ENCODE measurements at regions not wholly inside any gene's neighbourhood (a gene's known extent, or its start where the extent isn't known, plus 50 kb on each side); places are given as distances from the start of the nearest gene placed in this dataset.

DNA sequence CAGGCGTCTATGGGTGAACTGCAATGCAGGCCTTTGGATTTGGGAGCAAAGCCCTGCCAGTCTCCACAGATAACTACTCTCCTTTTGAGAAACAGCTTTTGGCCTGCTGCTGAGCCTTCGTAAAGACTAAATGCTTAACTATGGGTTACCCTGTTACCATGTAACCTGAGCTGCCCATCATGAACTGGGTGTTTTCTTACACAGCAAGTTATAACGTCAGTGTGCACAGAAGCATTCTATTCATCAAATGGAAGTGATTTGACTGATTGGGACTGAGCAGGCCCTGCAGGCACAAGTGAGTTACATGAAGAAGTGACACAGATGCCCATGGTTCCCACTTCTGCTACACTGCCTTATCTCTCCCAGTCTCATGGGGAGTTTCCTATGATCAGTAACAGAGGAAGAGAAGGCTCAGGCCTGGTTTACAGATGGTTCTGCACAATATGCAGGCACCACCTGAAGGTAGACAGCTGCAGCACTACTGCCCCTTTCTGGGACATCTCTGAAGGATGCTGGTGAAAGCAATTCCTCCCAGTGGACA is 319.1 kb downstream of the CD83 start:
- Mint-ChIP-seq H3K27me3 (ENCODE audit: unreplicated experiment) (peaks cover 16% of the 10 kb centered on the region), H3K4me1 (ENCODE audit: unreplicated experiment) (peaks cover 1% of the 10 kb centered on the region), H3K36me3 (ENCODE audit: unreplicated experiment) (no peaks in the 10 kb centered on the region), H3K9me3 (ENCODE audit: unreplicated experiment) (no peaks in the 10 kb centered on the region), H3K4me3 (ENCODE audit: unreplicated experiment) (no peak overlapping the region), H3K27ac (ENCODE audit: unreplicated experiment) (no peak overlapping the region)
- no peak for DNase-seq (ENCODE audit: extremely low spot score, unreplicated experiment)
- TF ChIP-seq, protein P1, sequence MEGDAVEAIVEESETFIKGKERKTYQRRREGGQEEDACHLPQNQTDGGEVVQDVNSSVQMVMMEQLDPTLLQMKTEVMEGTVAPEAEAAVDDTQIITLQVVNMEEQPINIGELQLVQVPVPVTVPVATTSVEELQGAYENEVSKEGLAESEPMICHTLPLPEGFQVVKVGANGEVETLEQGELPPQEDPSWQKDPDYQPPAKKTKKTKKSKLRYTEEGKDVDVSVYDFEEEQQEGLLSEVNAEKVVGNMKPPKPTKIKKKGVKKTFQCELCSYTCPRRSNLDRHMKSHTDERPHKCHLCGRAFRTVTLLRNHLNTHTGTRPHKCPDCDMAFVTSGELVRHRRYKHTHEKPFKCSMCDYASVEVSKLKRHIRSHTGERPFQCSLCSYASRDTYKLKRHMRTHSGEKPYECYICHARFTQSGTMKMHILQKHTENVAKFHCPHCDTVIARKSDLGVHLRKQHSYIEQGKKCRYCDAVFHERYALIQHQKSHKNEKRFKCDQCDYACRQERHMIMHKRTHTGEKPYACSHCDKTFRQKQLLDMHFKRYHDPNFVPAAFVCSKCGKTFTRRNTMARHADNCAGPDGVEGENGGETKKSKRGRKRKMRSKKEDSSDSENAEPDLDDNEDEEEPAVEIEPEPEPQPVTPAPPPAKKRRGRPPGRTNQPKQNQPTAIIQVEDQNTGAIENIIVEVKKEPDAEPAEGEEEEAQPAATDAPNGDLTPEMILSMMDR (IDR thresholded peaks at IDR 0.05): no peak

DNA sequence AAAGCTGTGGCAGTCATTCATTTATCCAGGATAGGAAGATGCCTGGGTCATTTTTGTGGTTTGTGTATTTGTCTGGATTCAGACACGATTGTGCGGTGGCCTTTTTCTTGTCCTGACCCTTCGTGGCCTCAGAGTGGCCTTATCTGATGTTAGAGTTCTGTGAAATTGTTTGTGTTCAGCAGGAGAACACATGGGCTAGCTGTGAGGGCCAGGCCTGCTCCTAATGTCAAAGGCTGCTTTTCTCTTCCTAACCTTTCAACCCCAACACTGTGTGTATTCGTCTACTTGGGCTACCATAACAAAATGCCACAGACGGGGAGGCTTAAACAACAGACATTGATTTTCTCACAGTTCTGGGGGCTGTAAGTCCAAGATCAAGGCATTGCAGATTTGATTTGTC is 321.8 kb downstream of the CD83 start:
- Mint-ChIP-seq H3K9me3 (ENCODE audit: unreplicated experiment) (no peaks in the 10 kb centered on the region), H3K4me1 (ENCODE audit: unreplicated experiment) (peaks cover 1% of the 10 kb centered on the region), H3K4me3 (ENCODE audit: unreplicated experiment) (no peak overlapping the region), H3K27me3 (ENCODE audit: unreplicated experiment) (peaks cover 8% of the 10 kb centered on the region), H3K27ac (ENCODE audit: unreplicated experiment) (no peak overlapping the region), H3K36me3 (ENCODE audit: unreplicated experiment) (no peaks in the 10 kb centered on the region)
- no peak for DNase-seq (ENCODE audit: extremely low spot score, unreplicated experiment)
- TF ChIP-seq, protein P1 (IDR thresholded peaks at IDR 0.05): no peak

DNA sequence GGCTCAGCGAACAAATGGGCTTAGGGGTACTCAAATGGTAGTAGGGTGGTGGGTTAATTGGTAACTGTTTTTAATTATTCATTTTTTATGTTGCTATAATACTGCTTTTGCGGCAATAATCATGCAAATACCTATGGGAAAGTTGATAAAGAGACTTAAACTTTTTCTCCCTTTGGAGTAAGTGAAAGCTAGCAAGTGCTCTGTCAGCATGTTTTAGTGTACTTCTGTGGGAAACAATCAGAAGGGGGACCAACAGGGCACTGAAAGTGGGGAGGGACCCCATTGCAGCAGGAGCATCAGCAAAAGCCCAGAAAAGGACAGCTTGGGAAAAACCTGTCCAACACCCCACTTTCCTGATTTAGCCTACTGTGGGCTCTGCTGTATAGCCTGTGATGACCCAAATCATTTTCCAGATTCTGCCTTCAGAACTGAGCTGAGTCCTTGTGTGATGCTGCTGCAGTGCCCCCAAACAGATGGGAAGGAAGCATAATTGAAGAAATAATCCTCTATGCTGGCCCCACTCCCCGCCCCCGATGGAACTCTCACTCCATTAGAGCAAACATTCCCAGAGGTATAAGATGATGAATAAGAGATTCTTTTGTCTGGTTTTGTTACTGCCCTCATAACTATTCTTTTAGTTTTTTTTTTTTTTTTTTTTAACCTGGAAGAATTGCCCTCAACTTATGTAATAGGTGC is 322.8 kb downstream of the CD83 start:
- TF ChIP-seq, protein P1 (IDR thresholded peaks at IDR 0.05): no peak
- no peak overlapping the region for H3K4me3 Mint-ChIP-seq (ENCODE audit: unreplicated experiment)
- H3K9me3 Mint-ChIP-seq (ENCODE audit: unreplicated experiment): no peaks in the 10 kb centered on the region
- H3K27ac Mint-ChIP-seq (ENCODE audit: unreplicated experiment): no peak overlapping the region
- peaks cover 8% of the 10 kb centered on the region for H3K27me3 Mint-ChIP-seq (ENCODE audit: unreplicated experiment)
- DNase-seq (ENCODE audit: extremely low spot score, unreplicated experiment): no peak
- H3K4me1 Mint-ChIP-seq (ENCODE audit: unreplicated experiment): peaks cover 1% of the 10 kb centered on the region
- no peaks in the 10 kb centered on the region for H3K36me3 Mint-ChIP-seq (ENCODE audit: unreplicated experiment)

DNA sequence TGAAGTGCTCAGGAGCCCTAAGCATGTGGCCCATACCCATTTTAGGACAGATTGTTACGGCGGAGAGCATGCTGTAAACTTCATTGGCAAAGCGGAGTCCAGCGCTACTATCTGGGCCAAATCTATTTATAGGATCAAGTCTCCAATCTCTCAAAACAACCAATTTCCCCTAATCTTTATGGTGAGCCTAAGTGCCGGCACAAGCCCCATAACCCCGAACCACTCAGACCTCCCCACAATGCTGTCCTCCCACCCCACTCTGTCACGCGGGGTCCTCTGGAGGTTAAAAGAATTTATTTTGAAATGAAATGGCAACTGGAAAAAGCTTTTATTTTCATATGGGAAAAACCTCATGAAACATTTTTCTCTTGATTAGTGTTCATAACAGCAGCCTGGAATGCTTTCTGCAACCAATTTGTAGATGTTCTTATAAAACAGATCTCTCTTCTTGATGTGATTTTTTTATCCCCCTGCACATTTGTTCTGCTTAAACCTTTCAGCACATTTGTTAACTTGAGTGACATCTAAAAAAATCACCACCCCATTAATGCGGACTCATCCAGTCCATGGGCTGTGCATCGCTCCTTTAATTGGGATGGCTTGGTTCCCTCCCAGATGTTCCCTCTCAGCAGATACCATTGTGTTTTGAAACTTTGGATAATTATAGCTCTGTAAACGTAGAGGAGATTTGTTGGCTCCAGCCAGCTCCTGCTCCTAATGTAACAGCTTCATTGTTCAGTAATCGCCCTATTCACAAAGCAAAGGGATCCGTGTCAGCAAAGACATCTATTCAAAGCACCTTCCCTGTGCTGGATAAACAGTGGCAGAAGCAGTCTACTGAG is 323.6 kb downstream of the CD83 start:
- TF ChIP-seq, protein P1 (IDR thresholded peaks at IDR 0.05): no peak
- DNase-seq (ENCODE audit: extremely low spot score, unreplicated experiment): no peak
- Mint-ChIP-seq H3K9me3 (ENCODE audit: unreplicated experiment) (no peaks in the 10 kb centered on the region), H3K4me1 (ENCODE audit: unreplicated experiment) (peaks cover 1% of the 10 kb centered on the region), H3K27me3 (ENCODE audit: unreplicated experiment) (peaks cover 8% of the 10 kb centered on the region), H3K36me3 (ENCODE audit: unreplicated experiment) (no peaks in the 10 kb centered on the region), H3K4me3 (ENCODE audit: unreplicated experiment) (no peak overlapping the region), H3K27ac (ENCODE audit: unreplicated experiment) (no peak overlapping the region)

DNA sequence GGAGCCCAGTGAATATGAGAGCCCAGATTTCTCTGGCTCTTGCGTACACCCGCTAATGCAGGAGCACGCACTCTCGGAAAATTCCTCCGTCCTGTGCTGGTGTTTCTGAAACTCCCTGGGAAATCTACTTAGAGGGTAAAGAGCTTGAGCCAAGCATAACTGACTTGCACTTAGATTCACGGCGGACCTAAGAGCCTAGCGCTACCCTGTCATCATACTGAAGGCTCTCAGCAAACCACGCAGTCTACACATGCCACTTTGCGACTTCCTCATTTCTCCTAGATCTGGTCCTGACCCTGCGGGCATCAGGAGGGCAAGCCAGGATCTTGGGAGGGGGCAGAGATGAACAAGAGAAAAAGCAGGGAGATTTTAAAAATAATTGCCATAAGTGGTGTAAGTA is 324.7 kb downstream of the CD83 start:
- no peak overlapping the region for H3K27ac Mint-ChIP-seq (ENCODE audit: unreplicated experiment)
- peaks cover 1% of the 10 kb centered on the region for H3K4me1 Mint-ChIP-seq (ENCODE audit: unreplicated experiment)
- peaks cover 10% of the 10 kb centered on the region for H3K27me3 Mint-ChIP-seq (ENCODE audit: unreplicated experiment)
- DNase-seq (ENCODE audit: extremely low spot score, unreplicated experiment): no peak
- no peaks in the 10 kb centered on the region for H3K9me3 Mint-ChIP-seq (ENCODE audit: unreplicated experiment)
- H3K4me3 Mint-ChIP-seq (ENCODE audit: unreplicated experiment): no peak overlapping the region
- TF ChIP-seq, protein P1 (IDR thresholded peaks at IDR 0.05): no peak
- no peaks in the 10 kb centered on the region for H3K36me3 Mint-ChIP-seq (ENCODE audit: unreplicated experiment)

Measured in osteocyte (in vitro differentiated cells).